SIG-M5 treated with dmso at 0.1 percent for 504 hours (cell line): ENCODE measurements at regions not wholly inside any gene's neighbourhood (a gene's known extent, or its start where the extent isn't known, plus 50 kb on each side); places are given as distances from the start of the nearest gene placed in this dataset.
"Not testable (repeated sequence)": the region's sequence is repeated elsewhere in the genome, so short reads cannot be mapped to it uniquely, and the experiment has no call there.

Experiments
- DNase-seq: peaks from one replicate; lab custom pipeline; 2025; ENCODE audit not compliant: unreplicated experiment; lab: John Stamatoyannopoulos, UW

- DNase-seq = not testable (repeated sequence)
These were observed 60.5 kb downstream of the AREG start for GRCh38 chr4:74505355-74505978.

- peak; percentile 18 for DNase-seq
These were observed 64.4 kb downstream of the AREG start for GRCh38 chr4:74509363-74509762.

DNA sequence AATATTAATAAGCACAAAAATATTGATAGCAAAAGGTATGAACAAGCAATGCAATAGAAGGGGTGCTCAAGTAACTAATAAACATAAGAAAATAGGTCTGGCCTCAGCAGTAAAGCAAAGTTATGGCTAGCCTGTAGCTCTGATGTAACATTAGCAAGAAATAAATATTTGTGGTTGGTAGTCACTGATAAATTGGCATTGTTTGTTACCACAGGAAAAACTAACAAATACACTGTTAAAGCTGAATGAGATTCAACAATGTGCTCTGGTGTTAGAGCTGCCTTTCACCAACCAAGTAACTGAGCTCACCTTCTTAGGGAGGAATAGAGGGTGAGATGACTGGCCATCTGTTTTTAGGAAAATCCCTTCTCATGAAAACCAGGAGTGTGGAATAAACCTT, 71.4 kb downstream of the AREG start:
- DNase-seq = no peak

DNA sequence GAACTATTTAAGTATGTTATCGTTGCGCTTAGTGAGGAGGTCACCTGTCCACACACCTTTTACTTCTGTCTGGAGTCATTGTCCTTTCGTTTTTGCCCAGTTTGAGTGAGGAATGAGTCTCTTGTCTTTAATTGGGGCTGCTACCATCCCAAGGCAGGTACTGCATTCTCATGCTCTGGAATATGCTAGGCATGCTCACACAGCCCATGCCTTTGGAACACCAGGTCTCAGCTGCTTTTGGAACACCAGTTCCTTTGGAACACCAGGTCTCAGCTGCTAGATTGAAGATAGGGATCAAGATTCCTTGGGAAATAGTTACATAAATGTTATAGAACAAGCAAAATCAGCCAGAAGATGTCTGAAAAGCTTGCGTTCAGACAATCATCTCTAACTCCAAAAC, 73.1 kb downstream of the AREG start:
- no peak for DNase-seq

DNA sequence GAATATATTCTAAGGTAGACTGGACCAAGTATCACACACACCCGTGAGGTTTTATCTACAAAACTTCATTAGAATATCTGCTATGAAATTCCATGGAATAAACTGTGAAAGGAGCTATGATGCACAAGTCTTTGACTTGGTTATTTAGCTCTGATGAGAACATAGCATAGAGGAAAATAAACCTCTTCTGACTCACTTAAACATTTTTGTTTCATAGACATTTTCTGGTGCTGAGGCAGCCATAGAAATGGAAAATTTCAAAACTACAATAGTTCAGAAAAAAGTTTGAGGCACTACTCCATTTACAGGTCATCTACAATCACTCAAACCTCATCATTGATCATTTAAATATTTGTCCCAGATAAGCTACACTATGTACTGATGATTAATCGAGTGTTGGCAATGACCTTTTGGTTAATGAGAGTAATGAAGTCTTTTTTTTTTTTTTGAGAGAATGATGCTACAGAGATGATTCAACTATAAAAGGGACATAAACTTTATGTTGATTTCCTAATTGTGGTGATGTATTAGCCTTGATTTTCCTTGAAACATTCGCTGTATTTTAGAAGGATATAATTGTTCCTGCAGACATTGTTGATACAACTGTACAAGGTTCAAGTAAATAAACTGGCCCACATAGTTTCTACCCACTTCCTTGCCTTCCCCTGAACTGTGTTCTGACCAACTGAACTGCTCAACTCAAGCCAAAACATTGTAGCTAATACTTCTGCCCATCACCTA, 77.5 kb downstream of the AREG start:
- DNase-seq = no peak

DNA sequence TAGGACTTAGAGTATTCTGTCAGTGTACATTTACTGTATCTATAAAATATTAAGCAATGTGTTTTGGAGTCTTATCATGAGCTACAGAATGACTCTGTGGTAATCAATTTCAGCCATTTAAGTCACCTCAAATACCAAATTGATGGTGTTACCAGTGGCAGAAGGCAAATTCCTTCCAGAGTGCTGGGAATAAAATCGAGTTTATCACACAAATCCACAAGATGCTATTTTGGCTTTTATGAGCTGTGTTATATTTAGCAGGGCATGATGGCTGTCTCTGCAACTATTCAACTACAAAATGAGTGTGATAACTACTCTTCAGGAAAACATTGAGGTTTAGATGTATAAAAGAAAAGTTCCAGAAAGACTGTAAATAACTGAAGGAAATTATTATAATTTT, 78.2 kb downstream of the AREG start:
- no peak for DNase-seq

DNA sequence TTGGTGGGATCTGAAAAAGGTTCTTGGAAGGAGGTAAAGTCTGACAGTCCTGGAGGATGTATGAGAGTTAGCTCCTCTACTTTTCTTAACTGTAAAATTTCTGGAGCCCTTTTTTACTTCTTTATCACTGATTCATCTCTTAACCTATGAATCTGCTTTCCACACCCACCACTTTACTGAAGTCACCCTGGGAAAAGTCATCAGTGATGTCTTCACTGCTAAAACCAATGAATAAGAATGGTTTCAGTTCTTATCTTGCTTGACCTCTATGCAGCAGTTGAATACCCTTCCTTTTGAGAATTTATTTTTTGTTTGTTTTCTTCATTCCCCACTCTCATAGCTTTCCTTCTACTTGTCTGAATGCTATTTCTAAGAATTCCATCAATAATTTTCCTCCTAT, 80.0 kb downstream of the AREG start:
- DNase-seq = no peak

GRCh38 chr4:74527049-74527448, 82.1 kb downstream of the AREG start:
- no peak for DNase-seq

GRCh38 chr4:74528178-74528577, 83.2 kb downstream of the AREG start:
- DNase-seq = no peak

GRCh38 chr4:74529284-74530041, 84.5 kb downstream of the AREG start:
- no peak for DNase-seq

DNA sequence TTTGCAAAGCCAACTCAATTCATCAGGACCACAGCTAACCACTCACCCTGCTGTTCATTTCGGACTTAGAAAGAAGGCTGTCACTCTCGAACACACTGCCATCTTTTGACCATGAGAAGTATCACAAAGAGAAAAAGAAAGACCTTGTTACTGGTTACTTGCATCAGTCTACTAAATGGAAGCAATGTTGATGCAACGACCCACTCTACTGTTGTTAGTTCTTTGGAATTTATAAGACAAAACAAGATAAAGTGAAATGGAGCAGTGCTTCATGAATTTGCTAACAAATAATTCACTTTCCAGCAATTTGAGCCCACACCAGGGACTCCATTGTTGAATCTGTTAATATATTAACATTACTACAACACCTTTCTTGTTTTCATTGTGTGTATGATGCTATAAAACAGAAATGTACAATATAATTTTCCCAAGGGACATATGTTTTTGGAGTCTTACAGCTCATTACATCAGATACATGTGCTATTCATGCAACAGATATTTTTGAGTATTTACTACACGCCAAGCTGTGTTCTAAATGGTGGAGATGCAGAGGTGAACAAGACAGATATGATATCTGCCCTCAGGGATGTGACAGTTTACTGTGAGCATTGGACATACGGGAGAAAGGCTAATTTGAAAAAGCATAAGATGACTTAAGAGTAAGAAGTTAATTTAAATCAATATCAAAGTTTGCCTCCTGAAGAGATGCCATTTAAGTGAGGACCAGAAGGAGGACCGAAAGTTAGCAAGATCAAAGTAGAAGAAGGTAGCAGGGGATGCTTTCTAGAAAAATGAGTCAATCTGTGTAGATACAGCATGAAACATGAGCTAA, 87.2 kb downstream of the AREG start:
- DNase-seq = peak; percentile 60

- no peak for DNase-seq
These were observed 89.2 kb downstream of the AREG start for GRCh38 chr4:74534121-74534520.

GRCh38 chr4:74534936-74535335, 90.0 kb downstream of the AREG start:
- no peak for DNase-seq

GRCh38 chr4:74535512-74535911, 90.6 kb downstream of the AREG start:
- no peak for DNase-seq

- no peak for DNase-seq
These were observed 91.6 kb downstream of the AREG start for GRCh38 chr4:74536557-74536956.

DNA sequence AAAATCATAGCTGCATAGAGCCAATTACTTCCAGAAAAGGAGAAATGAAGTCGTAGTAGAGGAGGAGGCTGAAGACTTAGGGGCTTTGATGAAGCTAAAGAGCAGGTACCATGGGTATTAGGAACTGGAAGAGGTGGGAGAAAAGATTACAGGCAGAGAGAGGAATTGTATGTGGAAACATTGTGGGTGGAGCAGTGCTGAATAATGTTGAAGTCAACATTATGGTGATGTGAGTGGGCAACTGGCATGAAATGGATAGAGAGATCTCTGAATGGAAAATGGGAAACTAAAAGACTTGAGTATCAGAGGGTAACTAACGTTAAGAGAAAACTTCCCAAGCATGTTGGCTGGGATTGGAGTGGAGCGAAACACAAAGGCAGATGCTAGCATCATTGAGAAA, 92.5 kb downstream of the AREG start:
- DNase-seq = no peak

DNA sequence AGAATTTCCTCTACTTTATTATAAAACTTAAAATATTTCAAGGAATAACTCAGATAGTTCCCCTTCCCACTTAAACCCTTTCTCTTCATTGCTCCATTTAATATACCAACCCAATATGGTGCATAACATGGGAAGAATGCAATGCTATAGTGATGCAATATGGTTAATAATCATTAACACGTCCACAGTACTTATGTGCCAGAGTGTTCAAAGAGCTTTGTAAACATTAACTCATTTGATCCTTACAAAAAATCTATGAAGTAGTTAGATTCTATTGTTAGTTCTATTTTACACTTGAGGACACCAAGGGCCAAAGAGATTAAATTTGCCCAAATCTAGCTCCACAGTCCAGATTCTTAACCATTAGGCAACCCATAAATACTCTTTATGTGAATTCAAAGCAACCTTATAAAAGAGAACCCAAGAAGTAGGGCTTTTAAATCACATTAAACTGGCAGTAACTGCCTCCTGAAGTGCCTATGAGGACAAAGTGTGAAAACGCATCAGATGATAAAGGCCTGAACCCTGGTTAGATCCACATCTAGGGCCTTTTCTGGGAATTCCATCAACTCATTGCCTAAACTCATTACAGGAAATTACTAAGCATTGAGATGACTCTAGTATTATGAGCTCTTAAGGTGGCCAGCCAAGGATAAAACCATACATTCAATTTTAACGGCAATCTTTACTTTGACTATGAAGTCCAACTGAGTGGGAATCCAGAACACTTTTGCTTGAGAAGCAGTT, 94.3 kb downstream of the AREG start:
- DNase-seq = no peak

DNA sequence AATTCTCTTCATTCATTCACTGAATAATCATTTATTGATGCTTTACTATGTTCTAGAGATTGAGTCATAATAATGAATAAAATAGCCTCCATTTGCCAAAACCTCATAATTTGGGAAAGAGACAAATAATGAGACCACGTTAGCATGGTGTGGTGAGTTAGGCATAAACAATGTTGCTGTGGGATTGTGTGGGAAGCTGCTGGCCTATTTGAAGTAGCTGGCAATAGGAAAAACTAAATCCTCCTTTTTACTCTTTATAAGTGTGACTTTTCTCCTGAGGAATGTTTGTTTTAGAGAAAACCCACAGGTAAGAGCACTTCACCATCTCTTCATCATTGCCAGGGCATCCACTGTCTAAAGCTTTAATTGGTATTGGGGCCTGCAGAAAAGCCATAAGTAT, 95.3 kb downstream of the AREG start:
- DNase-seq = no peak

GRCh38 chr4:74541667-74542066, 96.7 kb downstream of the AREG start:
- DNase-seq = no peak

GRCh38 chr4:74543231-74543781, 98.4 kb downstream of the AREG start:
- peak; percentile 4 for DNase-seq
